Pancreas (tissue), 10 donors: ENCODE measurements at regions not wholly inside any gene's neighbourhood (a gene's known extent, or its start where the extent isn't known, plus 50 kb on each side); places are given as distances from the start of the nearest gene placed in this dataset.
"Not testable (repeated sequence)": the region's sequence is repeated elsewhere in the genome, so short reads cannot be mapped to it uniquely, and the experiment has no call there.

Source experiments
- ATAC-seq, 4 donors: fragments of 200-7000 bp; cut with Tn5 transposase; one replicate each; pipeline versions ENCODE4 v1.8.0 to v1.9.1; 2020; ENCODE audit warnings: mild to moderate bottlenecking in 4 of 4, moderate library complexity in 4 of 4
- DNase-seq, 6 donors: peaks; one replicate each; pipeline ENCODE4 v3.0.0-alpha.2; 2020
- FAIRE-seq: peaks from 2 replicates; lab custom pipeline; 2012; peaks lifted over from hg19 to GRCh38; lab: Jason Lieb, UNC
- H3K27ac ChIP-seq, 4 donors: fragments of 200-600 bp; sonication (generic); 1 replicate in 3 of 4; 2 replicates in 1 of 4; pipeline versions ENCODE4 v1.5.0 to v1.8.0; 2020
- H3K27me3 ChIP-seq, 4 donors: fragments of 200-600 bp; one replicate each; pipeline ENCODE4 v1.8.0; 2021
- H3K36me3 ChIP-seq, 3 donors: fragments of 200-600 bp; sonication (generic) in 1 of 3; one replicate each; pipeline versions ENCODE4 v1.5.0 to v1.8.0; 2020 to 2021
- H3K4me1 ChIP-seq, 3 donors: fragments of 200-600 bp; one replicate each; pipeline ENCODE4 v1.8.0; 2021
- H3K4me3 ChIP-seq, 4 donors: fragments of 200-600 bp; sonication (generic) in 2 of 4; one replicate each; pipeline versions ENCODE4 v1.5.0 to v1.8.0; 2020 to 2021
- H3K9me3 ChIP-seq, 4 donors: fragments of 200-600 bp; one replicate each; pipeline ENCODE4 v1.8.0; 2021
- WGBS, 2 donors: extraction: QIAGEN DNeasy Blood & Tissue Kit; methylation state at CpG; one replicate each; pipeline ENCODE4 v1.1.7; 2013; 5-methylcytosine and 5-hydroxymethylcytosine counted together
- intact Hi-C, 3 donors: fragments of 100-400 bp; cut with DNase I; formaldehyde crosslinking; loops; one replicate each; pipeline versions ENCODE4 v1.11.1 to v1.14.2; 2022
- TF ChIP-seq, protein P1 (sequence below), 4 donors: fragments of 200-600 bp; sonication (generic) in 3 of 4; IDR thresholded peaks; one replicate each; pipeline versions ENCODE4 v1.5.0 to v1.8.0; 2021; ENCODE audit warnings: antibody characterized with exemption in 4 of 4
- donor health status: healthy with polysubstance abuse.
- donor health status: DM: no; HTN: no; CAD: no; lungs with moderate emphysema.
- donor health status: DM: no; HTN: no; CAD: no.
- donor health status: control.
- donor health status: control.
- donor health status: Bipolar disorder and iron deficiency.
- donor health status: DM: yes; HTN: yes; CAD: no.
- donor health status: DM: no; HTN: no; CAD: no.
- donor health status: DM: no; HTN: no; CAD: no.
- donor health status: DM: yes; HTN: yes; CAD: no.

DNA sequence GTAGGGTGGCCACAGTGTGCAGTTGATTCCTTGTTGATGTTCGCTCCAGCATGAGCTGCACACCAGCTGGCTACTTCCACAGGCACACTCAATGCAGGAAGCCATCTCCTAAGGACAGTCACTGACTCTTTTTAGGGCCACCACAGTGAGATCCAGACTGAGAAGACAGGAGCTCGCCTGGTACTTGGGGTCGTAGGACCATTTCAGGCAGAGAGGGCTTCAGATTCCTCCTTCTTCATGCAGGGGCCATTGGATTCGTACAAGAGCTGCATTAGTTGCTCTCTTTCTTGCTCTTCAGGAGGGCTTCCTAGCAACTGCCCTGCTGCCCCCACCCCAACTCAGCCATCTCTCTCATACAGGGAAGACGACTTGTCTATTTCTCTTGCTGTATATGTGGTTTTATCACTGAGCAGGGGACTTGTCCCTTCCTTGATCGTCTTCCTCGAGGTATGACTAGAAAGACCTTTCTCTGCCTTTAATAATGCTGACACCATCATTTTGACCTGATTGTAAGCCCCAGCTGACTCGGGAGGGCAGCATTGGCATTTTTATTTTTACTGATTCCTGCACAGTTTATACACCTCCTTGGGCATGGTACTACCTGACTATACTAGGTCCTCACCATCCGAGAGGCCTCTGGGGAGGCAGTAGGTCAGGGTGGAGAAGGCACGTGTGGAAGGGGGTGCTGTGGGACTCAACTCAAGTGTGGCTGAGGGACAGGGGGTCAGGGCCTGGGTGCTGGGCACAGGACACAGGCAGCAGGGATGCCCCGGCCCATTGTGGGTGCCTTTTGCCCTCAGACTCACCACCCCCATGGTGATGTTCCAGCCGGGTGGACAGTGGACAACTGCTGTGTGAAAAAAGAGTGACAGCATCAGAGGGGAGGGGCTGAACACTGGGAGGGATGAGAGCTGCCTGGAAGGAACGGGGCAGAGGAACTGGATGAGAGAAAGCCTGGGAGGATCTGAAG, 136.7 kb upstream of the ZNF746 start:
- intact Hi-C loops: no loop called here
- H3K4me3 ChIP-seq: no peak overlapping the region
- no peak for DNase-seq
- TF ChIP-seq, protein P1, sequence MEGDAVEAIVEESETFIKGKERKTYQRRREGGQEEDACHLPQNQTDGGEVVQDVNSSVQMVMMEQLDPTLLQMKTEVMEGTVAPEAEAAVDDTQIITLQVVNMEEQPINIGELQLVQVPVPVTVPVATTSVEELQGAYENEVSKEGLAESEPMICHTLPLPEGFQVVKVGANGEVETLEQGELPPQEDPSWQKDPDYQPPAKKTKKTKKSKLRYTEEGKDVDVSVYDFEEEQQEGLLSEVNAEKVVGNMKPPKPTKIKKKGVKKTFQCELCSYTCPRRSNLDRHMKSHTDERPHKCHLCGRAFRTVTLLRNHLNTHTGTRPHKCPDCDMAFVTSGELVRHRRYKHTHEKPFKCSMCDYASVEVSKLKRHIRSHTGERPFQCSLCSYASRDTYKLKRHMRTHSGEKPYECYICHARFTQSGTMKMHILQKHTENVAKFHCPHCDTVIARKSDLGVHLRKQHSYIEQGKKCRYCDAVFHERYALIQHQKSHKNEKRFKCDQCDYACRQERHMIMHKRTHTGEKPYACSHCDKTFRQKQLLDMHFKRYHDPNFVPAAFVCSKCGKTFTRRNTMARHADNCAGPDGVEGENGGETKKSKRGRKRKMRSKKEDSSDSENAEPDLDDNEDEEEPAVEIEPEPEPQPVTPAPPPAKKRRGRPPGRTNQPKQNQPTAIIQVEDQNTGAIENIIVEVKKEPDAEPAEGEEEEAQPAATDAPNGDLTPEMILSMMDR (IDR thresholded peaks at IDR 0.05): no peak
- H3K27me3 ChIP-seq: no peaks in the 10 kb centered on the region
- WGBS, 2 donors: 60 to 67% methylated on average over 13 of the region's 13 CpGs
- no peak for ATAC-seq
- no peaks in the 10 kb centered on the region for H3K36me3 ChIP-seq
- no peak for FAIRE-seq
- no peaks in the 10 kb centered on the region for H3K4me1 ChIP-seq
- H3K27ac ChIP-seq: no peak overlapping the region
- H3K9me3 ChIP-seq: no peaks in the 10 kb centered on the region

DNA sequence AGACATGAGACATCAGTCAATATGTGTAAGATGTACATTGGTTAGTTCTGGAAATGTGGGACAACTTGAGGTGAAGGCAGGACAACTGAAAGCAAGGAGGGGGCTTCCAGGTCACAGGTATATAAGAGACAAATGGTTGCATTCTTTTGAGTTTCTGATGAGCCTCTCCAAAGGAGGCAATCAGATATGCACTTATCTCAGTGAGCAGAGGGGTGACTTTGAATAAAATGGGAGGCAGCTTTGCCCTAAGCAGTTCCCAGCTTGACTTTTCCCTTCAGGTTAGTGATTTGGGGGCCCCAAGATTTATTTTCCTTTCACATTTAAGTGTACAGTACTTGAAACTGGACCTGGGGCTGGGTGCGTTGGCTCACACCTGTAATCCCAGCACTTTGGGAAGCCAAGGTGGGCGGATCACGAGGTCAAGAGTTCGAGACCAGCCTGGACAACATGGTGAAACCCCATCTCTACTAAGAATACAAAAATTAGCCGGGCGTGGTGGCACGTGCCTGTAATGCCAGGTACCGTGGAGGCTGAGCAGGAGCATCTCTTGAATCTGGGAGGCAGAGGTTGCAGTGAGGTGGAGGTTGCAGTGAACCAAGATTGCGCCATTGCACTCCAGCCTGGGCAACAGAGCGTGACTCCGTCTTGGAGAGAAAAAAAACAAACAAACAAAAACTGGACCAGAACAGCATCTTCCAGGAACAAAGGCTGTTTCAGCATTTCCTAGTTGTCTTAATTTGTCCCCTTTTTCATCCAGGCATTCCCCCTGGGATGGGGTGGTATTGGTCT, 130.9 kb upstream of the ZNF746 start:
- H3K4me1 ChIP-seq, intact Hi-C loops, ATAC-seq, FAIRE-seq, H3K4me3 ChIP-seq, H3K9me3 ChIP-seq, H3K27ac ChIP-seq, H3K36me3 ChIP-seq, H3K27me3 ChIP-seq, DNase-seq: not testable (repeated sequence)
- WGBS, 2 donors: 56 to 67% methylated on average over 11 of the region's 11 CpGs

DNA sequence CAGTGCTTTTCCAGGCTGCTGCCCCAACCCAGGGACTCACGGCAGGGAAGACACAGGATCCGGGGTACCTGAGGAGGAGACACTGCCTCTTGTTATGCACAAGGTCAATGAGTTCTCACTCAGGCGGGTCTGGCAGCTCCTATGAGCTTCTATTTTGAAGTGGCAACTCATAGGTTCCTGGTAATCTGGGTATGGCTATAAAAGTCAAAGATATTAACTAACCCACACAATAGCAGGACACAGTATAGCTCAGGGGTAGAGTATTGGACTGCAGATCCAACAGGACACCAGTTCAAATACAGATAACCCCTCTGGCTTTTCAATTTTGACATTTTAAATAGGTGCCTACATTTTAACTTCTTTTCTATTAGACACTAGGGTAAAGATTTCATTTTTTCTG, 130.3 kb upstream of the ZNF746 start:
- intact Hi-C loops: no loop called here
- TF ChIP-seq, protein P1 (IDR thresholded peaks at IDR 0.05): no peak
- H3K27me3 ChIP-seq: no peaks in the 10 kb centered on the region
- no peaks in the 10 kb centered on the region for H3K36me3 ChIP-seq
- ATAC-seq: no peak
- peaks cover 0 to 5% (median 4%) of the 10 kb centered on the region in 3 donors for H3K4me1 ChIP-seq
- no peak overlapping the region for H3K27ac ChIP-seq
- FAIRE-seq: no peak
- no peak overlapping the region for H3K4me3 ChIP-seq
- H3K9me3 ChIP-seq: no peaks in the 10 kb centered on the region
- WGBS, 2 donors: 36 to 39% methylated on average over 3 of the region's 3 CpGs
- no peak for DNase-seq

DNA sequence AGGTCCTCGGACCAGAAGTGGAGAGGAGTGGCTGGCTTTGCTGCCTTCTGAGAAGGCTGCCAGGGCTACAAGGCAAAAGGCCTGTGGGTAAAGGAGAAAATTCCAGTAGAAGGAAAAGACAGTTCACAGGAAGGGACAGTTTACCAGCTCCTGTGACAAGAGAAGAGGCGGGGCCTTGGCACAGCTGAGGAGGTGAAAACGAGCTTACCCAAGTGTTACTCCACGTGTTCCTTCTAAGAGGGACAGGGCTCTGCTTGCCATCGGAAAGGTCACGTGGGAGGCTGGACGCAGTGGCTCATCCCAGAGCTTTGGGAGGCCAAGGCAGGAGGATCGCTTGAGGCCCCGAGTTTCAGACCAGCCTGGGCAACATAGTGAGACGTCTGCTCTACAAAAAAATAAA, 129.4 kb upstream of the ZNF746 start:
- Histone ChIP-seq H3K9me3 (no peaks in the 10 kb centered on the region), H3K27me3 (no peaks in the 10 kb centered on the region), H3K27ac (no peak overlapping the region), H3K4me3 (no peak overlapping the region), H3K4me1 (peaks cover 0 to 5% (median 4%) of the 10 kb centered on the region in 3 donors), H3K36me3 (no peaks in the 10 kb centered on the region)
- no peak for FAIRE-seq
- intact Hi-C loops: no loop called here
- no peak for DNase-seq
- 64 to 70% methylated on average over 10 of the region's 10 CpGs for WGBS, 2 donors
- TF ChIP-seq, protein P1 (IDR thresholded peaks at IDR 0.05): no peak
- ATAC-seq: no peak

DNA sequence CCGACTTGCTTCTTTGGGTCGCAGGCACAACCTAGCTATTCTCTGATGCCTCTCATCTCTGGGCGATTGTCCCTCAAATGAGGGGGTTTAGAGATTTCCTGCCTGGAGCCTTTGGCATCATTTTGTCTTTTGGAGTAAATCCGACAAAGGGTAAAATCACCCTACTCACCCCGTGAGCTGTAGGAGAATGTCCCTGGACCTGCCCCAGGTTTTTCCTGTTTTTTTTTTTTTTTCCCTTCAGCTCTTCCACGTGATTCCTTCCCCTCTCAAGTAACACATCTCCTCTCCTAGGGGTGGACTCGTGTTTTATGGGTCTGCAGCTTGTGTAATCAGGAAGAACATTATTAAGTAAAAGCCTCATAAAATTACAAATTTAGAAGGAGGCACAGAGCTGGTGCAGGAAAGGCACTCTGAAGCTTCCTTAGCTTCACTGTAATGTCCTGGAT, 128.4 kb upstream of the ZNF746 start:
- H3K4me3 ChIP-seq: no peak overlapping the region
- no peak for DNase-seq
- TF ChIP-seq, protein P1 (IDR thresholded peaks at IDR 0.05): no peak

More for the DNA sequence above, 128.4 kb upstream of the ZNF746 start:
- intact Hi-C loops: no loop called here
- 47 to 50% methylated on average over 7 of the region's 7 CpGs for WGBS, 2 donors
- H3K4me1 ChIP-seq: peaks cover 0 to 5% (median 4%) of the 10 kb centered on the region in 3 donors
- no peaks in the 10 kb centered on the region for H3K9me3 ChIP-seq
- no peak overlapping the region for H3K27ac ChIP-seq
- FAIRE-seq: no peak
- peaks cover 0 to 1% (median under 1%) of the 10 kb centered on the region in 3 donors for H3K36me3 ChIP-seq
- H3K27me3 ChIP-seq: no peaks in the 10 kb centered on the region
- ATAC-seq: no peak
